ENCODE measurements at regions not wholly inside any gene's neighbourhood (a gene's known extent, or its start where the extent isn't known, plus 50 kb on each side); places are given as distances from the start of the nearest gene placed in this dataset.

DNA sequence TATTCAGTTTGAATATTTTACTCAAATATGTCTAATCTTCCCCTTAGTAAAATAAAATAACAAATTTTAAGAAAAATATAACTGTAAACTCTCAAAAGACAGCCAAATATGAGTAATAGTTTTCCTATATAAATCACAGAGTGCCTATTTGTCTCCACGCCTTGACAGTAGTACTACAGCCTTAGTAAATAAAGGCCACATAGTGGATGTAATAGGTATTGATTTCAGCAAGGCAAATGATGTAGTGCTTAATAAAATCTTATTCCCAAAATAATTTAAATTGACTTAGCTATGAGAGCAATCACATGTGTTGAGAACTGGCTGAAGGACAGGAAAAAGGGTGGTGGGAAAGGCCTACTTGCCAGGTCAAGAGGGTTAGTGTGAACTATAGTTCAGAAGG is 747.2 kb downstream of the OLFM4 start:
- H3K4me3 Mint-ChIP-seq, result no peak overlapping the region
- no peak overlapping the region for H3K27ac Mint-ChIP-seq
- no peaks in the 10 kb centered on the region for H3K4me1 Mint-ChIP-seq (ENCODE audit: low read depth)
- H3K36me3 Mint-ChIP-seq (ENCODE audit: low read depth), result no peaks in the 10 kb centered on the region
- H3K9me3 Mint-ChIP-seq, result peaks cover 3% of the 10 kb centered on the region
- H3K27me3 Mint-ChIP-seq (ENCODE audit: insufficient read depth), result no peaks in the 10 kb centered on the region
- intact Hi-C loops (cut with micrococcal nuclease), result no loop called here
- no peak for DNase-seq (ENCODE audit: low spot score)

DNA sequence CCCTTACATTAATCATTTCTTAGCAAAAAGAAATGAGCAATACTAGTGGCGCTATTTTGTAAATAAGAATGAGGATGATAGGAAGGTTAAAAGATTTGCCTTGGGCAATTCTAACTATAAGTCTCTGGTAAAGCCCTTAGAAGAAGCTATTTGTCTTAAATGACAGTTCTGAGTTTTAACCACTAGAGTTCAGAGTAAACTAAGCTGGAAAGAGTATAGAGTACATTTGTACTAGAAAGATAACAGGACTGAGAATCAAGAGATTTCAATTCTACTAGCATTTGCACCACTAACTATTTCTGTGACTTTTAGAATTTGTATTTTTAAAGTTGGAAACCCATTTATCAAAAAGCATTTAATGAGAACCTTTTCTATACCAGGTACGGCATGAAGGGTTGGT is 750.3 kb downstream of the OLFM4 start:
- H3K36me3 Mint-ChIP-seq (ENCODE audit: low read depth), result no peaks in the 10 kb centered on the region

DNA sequence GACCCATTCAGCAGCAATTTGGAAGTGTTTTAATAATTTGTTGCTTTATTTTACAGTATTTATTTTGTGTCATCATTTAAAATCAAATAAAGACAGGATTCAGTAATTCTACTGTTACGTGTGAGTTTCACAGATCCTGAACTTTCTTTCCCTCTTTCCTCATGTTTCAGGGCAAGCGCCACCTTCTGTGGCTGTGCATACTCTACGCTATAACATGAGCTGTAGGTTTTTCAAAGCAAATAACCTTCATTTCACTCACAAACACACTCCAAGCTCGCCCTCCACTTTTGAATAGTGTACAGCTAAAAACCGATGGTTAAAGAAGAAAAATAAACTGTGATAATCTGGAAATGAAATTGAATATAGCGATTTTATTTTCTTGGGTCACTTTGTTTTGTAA is 753.3 kb downstream of the OLFM4 start:
- no peaks in the 10 kb centered on the region for H3K4me1 Mint-ChIP-seq (ENCODE audit: low read depth)
- H3K4me3 Mint-ChIP-seq, result no peak overlapping the region
- no peaks in the 10 kb centered on the region for H3K36me3 Mint-ChIP-seq (ENCODE audit: low read depth)
- H3K9me3 Mint-ChIP-seq, result no peaks in the 10 kb centered on the region
- DNase-seq (ENCODE audit: low spot score), result no peak
- H3K27me3 Mint-ChIP-seq (ENCODE audit: insufficient read depth), result no peaks in the 10 kb centered on the region
- no peak overlapping the region for H3K27ac Mint-ChIP-seq
- intact Hi-C loops (cut with micrococcal nuclease), result loop anchor here (1.0 to 10.0 kb wide), 2 partner anchors 532 to 1463 kb away; no protein-coding TSS in a partner anchor

More for the DNA sequence above, 750.3 kb downstream of the OLFM4 start:
- intact Hi-C loops (cut with micrococcal nuclease), result no loop called here
- no peaks in the 10 kb centered on the region for H3K27me3 Mint-ChIP-seq (ENCODE audit: insufficient read depth)
- no peaks in the 10 kb centered on the region for H3K4me1 Mint-ChIP-seq (ENCODE audit: low read depth)
- H3K27ac Mint-ChIP-seq, result no peak overlapping the region
- no peak overlapping the region for H3K4me3 Mint-ChIP-seq
- H3K9me3 Mint-ChIP-seq, result no peaks in the 10 kb centered on the region
- DNase-seq (ENCODE audit: low spot score), result no peak

DNA sequence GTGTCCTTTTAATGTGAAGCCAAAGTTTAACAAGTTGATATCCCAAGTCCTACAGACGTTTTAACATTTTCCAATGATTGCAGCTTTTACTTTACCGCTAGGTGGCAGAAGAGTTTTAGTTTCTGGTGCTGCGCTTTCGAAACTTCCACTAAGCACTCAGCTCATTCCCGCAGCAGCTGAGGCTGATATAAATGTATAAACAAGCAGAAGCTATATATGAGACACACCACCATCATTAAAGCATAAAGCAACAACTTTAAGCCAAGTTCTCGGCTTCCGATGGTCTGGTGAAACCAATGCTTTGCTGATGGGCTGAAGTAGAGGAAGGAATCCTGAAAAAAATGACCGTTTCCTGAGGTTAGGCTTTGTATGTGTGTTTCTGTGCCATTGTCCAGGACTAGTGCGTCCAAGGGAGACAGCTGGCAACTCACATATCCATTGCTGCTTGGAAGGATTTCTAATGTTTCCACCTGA is 753.9 kb downstream of the OLFM4 start:
- Mint-ChIP-seq H3K4me3 (no peak overlapping the region), H3K27me3 (ENCODE audit: insufficient read depth) (no peaks in the 10 kb centered on the region), H3K27ac (no peak overlapping the region), H3K9me3 (no peaks in the 10 kb centered on the region), H3K4me1 (ENCODE audit: low read depth) (no peaks in the 10 kb centered on the region), H3K36me3 (ENCODE audit: low read depth) (no peaks in the 10 kb centered on the region)
- intact Hi-C loops (cut with micrococcal nuclease), result loop anchor here (1.0 to 10.0 kb wide), 2 partner anchors 532 to 1462 kb away; no protein-coding TSS in a partner anchor
- peak; percentile 0 for DNase-seq (ENCODE audit: low spot score)

DNA sequence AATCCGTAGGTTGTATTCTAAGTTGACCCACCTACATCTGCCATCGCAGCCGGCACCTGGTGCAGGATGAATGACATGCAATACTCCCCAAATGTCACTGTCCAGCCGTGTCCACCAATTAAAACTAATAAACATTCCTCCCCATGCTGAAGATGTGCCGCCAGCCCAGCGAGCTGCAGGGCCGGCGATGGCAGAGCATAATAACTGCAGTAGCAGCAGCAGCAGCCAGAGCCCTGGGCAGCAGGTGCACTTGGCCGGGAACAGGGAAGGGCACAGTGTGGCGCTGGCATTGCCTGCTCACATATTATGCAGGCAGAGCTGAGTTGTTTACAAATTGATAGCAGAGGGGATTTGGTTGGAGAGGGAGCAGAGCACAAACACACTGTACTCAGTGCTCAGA is 754.9 kb downstream of the OLFM4 start:
- Mint-ChIP-seq H3K27ac (no peak overlapping the region), H3K36me3 (ENCODE audit: low read depth) (no peaks in the 10 kb centered on the region), H3K4me3 (no peak overlapping the region), H3K9me3 (no peaks in the 10 kb centered on the region), H3K27me3 (ENCODE audit: insufficient read depth) (no peaks in the 10 kb centered on the region), H3K4me1 (ENCODE audit: low read depth) (no peaks in the 10 kb centered on the region)
- intact Hi-C loops (cut with micrococcal nuclease), result loop anchor here (10.0 kb wide), 1 partner anchor 1461 kb away; no protein-coding TSS in a partner anchor
- no peak for DNase-seq (ENCODE audit: low spot score)

DNA sequence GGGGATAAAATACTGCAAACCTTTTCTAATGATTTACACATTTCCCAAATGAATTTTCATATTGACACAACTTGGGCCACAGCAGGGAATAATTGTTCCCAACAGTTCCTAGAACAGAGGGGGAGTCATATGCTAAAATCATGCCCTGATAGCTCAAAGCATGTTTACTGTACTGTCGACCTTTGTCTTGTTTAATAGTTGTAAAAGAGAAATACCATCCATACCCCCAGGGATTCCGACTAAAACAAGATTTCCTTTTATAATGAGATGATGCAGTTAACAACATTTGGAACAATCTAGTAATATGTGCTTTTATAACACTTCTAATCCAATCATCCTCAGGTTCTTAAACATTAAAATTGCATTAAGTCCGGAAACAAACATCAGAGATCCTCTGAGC is 759.7 kb downstream of the OLFM4 start:
- no peaks in the 10 kb centered on the region for H3K9me3 Mint-ChIP-seq
- DNase-seq (ENCODE audit: low spot score), result no peak
- intact Hi-C loops (cut with micrococcal nuclease), result loop anchor here (10.0 kb wide), 1 partner anchor 1457 kb away; no protein-coding TSS in a partner anchor
- H3K4me1 Mint-ChIP-seq (ENCODE audit: low read depth), result no peaks in the 10 kb centered on the region
- no peak overlapping the region for H3K27ac Mint-ChIP-seq
- no peaks in the 10 kb centered on the region for H3K36me3 Mint-ChIP-seq (ENCODE audit: low read depth)
- H3K4me3 Mint-ChIP-seq, result no peak overlapping the region
- H3K27me3 Mint-ChIP-seq (ENCODE audit: insufficient read depth), result no peaks in the 10 kb centered on the region

DNA sequence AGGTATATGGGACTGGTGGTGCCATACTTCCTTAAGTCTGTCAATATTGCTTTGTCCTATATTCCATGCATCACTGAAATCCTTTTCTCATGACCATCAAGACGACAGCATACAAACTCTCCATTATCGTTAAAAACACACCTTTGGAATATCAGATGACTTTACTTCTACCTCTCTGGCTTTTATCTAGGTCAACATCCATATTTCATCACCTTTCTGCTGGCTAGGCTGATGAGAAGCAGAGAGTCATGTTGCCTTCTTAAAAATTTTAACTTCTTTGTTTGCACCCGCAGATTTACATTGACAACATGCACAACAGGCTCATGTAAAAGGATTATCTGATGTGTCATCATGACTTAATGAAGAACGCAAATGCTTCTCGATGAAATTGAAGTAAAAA is 771.4 kb downstream of the OLFM4 start:
- no peaks in the 10 kb centered on the region for H3K36me3 Mint-ChIP-seq (ENCODE audit: low read depth)

DNA sequence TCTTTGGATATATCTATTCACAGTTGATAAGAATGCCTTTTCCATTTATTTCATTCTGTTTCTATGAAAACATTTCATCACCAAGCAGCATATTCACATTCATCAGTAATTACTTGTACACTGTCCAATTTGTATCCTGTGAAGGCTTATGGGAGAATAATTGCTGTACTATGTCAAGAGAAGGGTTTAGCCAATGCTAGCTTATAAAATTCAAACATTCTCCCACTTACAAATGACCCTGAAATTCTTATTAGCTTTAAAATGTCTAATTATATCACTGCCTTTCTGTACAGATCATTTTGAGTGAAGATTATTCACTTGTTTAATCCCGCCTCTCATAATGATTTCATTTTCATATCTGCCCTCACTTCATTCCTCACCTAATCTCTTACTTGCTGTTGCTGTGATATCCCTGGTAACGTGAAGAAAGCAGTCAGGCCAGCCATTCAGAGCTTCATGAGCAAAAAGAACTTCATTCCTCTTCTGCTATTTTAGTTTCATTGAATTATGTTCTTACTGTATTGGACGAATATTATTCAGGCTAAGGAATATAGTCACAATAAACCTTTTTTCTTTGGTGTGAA is 778.7 kb downstream of the OLFM4 start:
- intact Hi-C loops (cut with micrococcal nuclease), result no loop called here
- H3K36me3 Mint-ChIP-seq (ENCODE audit: low read depth), result no peaks in the 10 kb centered on the region

More for the DNA sequence above, 771.4 kb downstream of the OLFM4 start:
- H3K4me3 Mint-ChIP-seq, result no peak overlapping the region
- H3K9me3 Mint-ChIP-seq, result peaks cover 10% of the 10 kb centered on the region
- no peak for DNase-seq (ENCODE audit: low spot score)
- H3K27me3 Mint-ChIP-seq (ENCODE audit: insufficient read depth), result no peaks in the 10 kb centered on the region
- intact Hi-C loops (cut with micrococcal nuclease), result no loop called here
- no peaks in the 10 kb centered on the region for H3K4me1 Mint-ChIP-seq (ENCODE audit: low read depth)
- no peak overlapping the region for H3K27ac Mint-ChIP-seq

DNA sequence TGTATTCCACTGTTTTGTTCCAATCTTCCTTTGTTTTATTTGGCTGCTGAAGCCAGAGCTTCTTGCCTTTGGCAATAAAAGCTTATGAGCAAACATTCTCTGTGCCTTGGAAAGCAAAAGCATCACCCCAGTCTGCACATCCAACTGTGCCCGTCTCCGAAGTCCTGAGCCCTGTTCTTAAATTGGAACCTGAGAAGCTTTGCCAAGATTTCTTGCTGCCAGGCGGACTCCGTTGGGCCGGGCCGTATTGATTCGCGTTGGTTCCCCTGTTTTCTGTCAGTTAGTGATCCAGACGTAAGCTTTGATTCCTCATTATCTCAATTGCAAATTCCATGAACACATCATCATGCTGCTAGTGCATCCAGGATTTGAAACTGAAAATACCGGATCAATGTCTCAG is 793.0 kb downstream of the OLFM4 start:
- Mint-ChIP-seq H3K27ac (no peak overlapping the region), H3K4me3 (no peak overlapping the region), H3K9me3 (no peaks in the 10 kb centered on the region), H3K27me3 (ENCODE audit: insufficient read depth) (no peaks in the 10 kb centered on the region), H3K4me1 (ENCODE audit: low read depth) (no peaks in the 10 kb centered on the region), H3K36me3 (ENCODE audit: low read depth) (no peaks in the 10 kb centered on the region)
- DNase-seq (ENCODE audit: low spot score), result no peak
- intact Hi-C loops (cut with micrococcal nuclease), result no loop called here

More for the DNA sequence above, 778.7 kb downstream of the OLFM4 start:
- DNase-seq (ENCODE audit: low spot score), result no peak
- Mint-ChIP-seq H3K9me3 (peaks cover 10% of the 10 kb centered on the region), H3K4me1 (ENCODE audit: low read depth) (no peaks in the 10 kb centered on the region), H3K27me3 (ENCODE audit: insufficient read depth) (no peaks in the 10 kb centered on the region), H3K27ac (no peak overlapping the region), H3K4me3 (no peak overlapping the region)

DNA sequence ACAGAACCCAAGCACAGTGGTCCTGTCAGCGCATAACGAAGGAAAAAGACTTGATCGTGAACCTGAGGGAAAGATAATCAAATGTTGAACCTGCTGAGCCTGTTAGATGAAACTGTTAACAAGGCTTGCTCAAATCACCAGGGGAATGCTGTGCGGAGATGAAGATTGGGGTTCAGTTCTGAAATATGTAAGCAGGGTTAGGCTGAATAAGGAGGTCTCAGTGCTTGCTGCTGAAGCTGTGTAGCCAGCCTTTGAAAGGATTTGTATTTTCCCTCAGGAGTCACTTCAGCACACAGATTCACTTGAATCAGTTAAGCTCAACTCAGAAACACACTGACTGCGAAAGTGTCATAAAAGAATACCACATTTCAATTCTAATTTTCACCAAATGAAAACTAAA is 793.5 kb downstream of the OLFM4 start:
- intact Hi-C loops (cut with micrococcal nuclease), result no loop called here
- Mint-ChIP-seq H3K36me3 (ENCODE audit: low read depth) (no peaks in the 10 kb centered on the region), H3K4me3 (no peak overlapping the region)

DNA sequence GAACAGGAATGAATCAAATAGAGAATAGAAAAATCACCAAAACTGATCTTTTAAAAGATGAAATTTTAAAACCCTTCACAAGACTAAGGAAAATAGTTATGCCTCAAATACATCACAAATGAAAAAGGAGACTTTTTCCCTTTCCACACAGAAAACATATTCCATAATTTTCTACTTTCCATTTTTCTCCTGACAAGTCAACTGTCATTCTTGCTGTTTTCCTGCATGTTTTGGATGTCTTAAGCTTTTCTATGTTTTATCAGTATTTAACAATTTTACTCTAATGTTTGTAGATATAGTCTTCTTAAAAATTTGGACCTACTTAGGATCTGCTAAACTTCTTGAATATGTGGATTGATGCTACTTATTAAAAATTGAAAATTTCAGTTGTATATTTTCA is 810.8 kb downstream of the OLFM4 start:
- intact Hi-C loops (cut with micrococcal nuclease), result no loop called here
- Mint-ChIP-seq H3K4me3 (no peak overlapping the region), H3K27me3 (ENCODE audit: insufficient read depth) (no peaks in the 10 kb centered on the region)

More for the DNA sequence above, 793.5 kb downstream of the OLFM4 start:
- no peaks in the 10 kb centered on the region for H3K27me3 Mint-ChIP-seq (ENCODE audit: insufficient read depth)
- no peaks in the 10 kb centered on the region for H3K9me3 Mint-ChIP-seq
- DNase-seq (ENCODE audit: low spot score), result no peak
- no peaks in the 10 kb centered on the region for H3K4me1 Mint-ChIP-seq (ENCODE audit: low read depth)
- H3K27ac Mint-ChIP-seq, result no peak overlapping the region

DNA sequence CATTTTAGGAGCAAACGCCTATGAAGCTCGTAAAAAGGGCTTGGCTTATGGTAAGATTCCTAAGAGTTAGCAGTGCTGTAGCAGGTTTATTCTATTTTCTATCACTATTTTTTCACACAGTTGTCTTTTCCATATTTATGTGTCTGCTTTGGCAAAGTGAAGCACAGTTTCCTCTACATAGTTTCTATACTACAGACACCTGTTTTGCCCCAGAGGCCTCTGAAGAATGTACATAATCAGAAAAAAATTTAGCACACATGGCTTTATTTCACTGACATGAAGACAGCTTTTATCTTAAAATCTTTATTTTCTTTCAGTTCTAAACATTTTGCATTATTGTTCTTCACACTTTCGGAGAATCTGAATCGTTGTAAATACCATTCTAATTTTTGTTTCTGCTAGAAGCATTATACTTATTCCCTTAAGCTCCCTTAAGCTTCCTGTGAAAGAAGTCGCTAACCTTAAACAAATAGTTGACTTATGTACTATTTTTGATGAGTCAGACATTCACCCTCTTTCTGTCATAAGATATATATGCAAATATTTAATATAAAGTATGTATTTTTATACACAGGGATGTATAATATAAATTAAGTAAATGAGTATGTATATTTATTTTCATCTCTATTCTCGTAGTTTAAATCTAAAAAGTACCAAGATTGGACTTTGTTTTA is 816.0 kb downstream of the OLFM4 start:
- H3K27me3 Mint-ChIP-seq (ENCODE audit: insufficient read depth), result no peaks in the 10 kb centered on the region
- no peak overlapping the region for H3K27ac Mint-ChIP-seq
- no peak for DNase-seq (ENCODE audit: low spot score)
- no peaks in the 10 kb centered on the region for H3K36me3 Mint-ChIP-seq (ENCODE audit: low read depth)
- H3K4me3 Mint-ChIP-seq, result no peak overlapping the region
- intact Hi-C loops (cut with micrococcal nuclease), result no loop called here
- H3K9me3 Mint-ChIP-seq, result peaks cover 11% of the 10 kb centered on the region
- H3K4me1 Mint-ChIP-seq (ENCODE audit: low read depth), result no peaks in the 10 kb centered on the region

More for the DNA sequence above, 810.8 kb downstream of the OLFM4 start:
- Mint-ChIP-seq H3K9me3 (peaks cover 7% of the 10 kb centered on the region), H3K4me1 (ENCODE audit: low read depth) (no peaks in the 10 kb centered on the region), H3K27ac (no peak overlapping the region), H3K36me3 (ENCODE audit: low read depth) (no peaks in the 10 kb centered on the region)
- DNase-seq (ENCODE audit: low spot score), result no peak

DNA sequence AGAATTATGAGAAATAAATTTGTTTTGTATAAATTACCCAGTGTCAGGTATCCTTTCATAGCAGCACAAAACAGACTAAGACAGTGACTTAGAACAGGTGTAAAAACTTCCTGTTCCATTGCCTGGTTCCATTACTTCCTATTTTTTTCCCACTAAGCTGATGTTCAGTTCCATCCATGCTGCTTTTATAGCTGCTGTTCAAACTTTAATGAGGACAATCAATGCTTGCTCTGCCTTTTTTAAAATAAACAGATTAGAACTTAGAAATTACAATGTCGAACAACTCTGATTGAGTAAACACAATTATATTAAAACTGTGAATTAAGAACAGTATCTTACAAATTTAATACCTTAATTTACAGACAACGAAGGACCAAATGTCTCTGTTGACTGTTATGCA is 818.9 kb downstream of the OLFM4 start:
- no peaks in the 10 kb centered on the region for H3K4me1 Mint-ChIP-seq (ENCODE audit: low read depth)
- no peak overlapping the region for H3K27ac Mint-ChIP-seq
- H3K9me3 Mint-ChIP-seq, result peaks cover 19% of the 10 kb centered on the region
- no peaks in the 10 kb centered on the region for H3K27me3 Mint-ChIP-seq (ENCODE audit: insufficient read depth)
- intact Hi-C loops (cut with micrococcal nuclease), result no loop called here
- H3K4me3 Mint-ChIP-seq, result no peak overlapping the region
- no peak for DNase-seq (ENCODE audit: low spot score)
- H3K36me3 Mint-ChIP-seq (ENCODE audit: low read depth), result no peaks in the 10 kb centered on the region
